ENCODE measurements at regions not wholly inside any gene's neighbourhood (a gene's known extent, or its start where the extent isn't known, plus 50 kb on each side); places are given as distances from the start of the nearest gene placed in this dataset.

GRCh38 chr4:137384476-137384875 is 147.8 kb downstream of the PCDH18 start:
- TF ChIP-seq CTCF (conservative IDR thresholded peaks at IDR 0.05; ENCODE audit: low read depth, low read length), result no peak
- no peak for TF ChIP-seq EZH2 (IDR thresholded peaks at IDR 0.05; ENCODE audit: borderline replicate concordance, low read depth, low read length, poor library complexity, severe bottlenecking)

All from A673 (cell line).